GM23338 (cell line): ENCODE measurements at regions not wholly inside any gene's neighbourhood (a gene's known extent, or its start where the extent isn't known, plus 50 kb on each side); places are given as distances from the start of the nearest gene placed in this dataset.

Source experiments
- ATAC-seq: fragments of 200-7000 bp; cut with Tn5 transposase; 3 replicates; pipeline ENCODE4 v1.9.1; 2020
- DNase-seq: peaks from one replicate; pipeline ENCODE4 v3.0.0-alpha.2; 2015; ENCODE audit warnings: low spot score
- H2AFZ ChIP-seq: fragments of 200-600 bp; sonication (generic); 2 replicates; pipeline ENCODE4 v1.8.0; 2016; ENCODE audit warnings: antibody characterized with exemption, mild to moderate bottlenecking, moderate library complexity
- H3F3A ChIP-seq: fragments of 200-600 bp; sonication (generic); replicated peaks from 2 replicates; pipeline ENCODE4 v1.8.0; 2017; ENCODE audit warnings: antibody characterized with exemption, mixed run types, low read depth
- H3K27ac ChIP-seq: fragments of 200-600 bp; sonication (generic); 2 replicates; pipeline ENCODE4 v1.6.1; 2016; ENCODE audit warnings: low read depth
- H3K27me3 ChIP-seq: fragments of 200-600 bp; sonication (generic); 2 replicates; pipeline ENCODE4 v1.8.0; 2016; ENCODE audit warnings: mild to moderate bottlenecking, mixed run types, moderate library complexity; ENCODE audit not compliant: insufficient read depth
- H3K36me3 ChIP-seq: fragments of 200-600 bp; sonication (generic); 2 replicates; pipeline ENCODE4 v1.8.0; 2016; ENCODE audit warnings: mild to moderate bottlenecking; ENCODE audit not compliant: insufficient read depth
- H3K4me1 ChIP-seq: fragments of 200-600 bp; sonication (generic); 2 replicates; pipeline ENCODE4 v1.8.0; 2016; ENCODE audit warnings: mild to moderate bottlenecking, moderate library complexity; ENCODE audit not compliant: insufficient read depth
- H3K4me2 ChIP-seq: fragments of 200-600 bp; sonication (generic); 2 replicates; pipeline ENCODE4 v1.7.1; 2017; ENCODE audit warnings: mixed run types
- H3K4me3 ChIP-seq: fragments of 200-600 bp; sonication (generic); 2 replicates; pipeline ENCODE4 v1.6.1; 2016; ENCODE audit warnings: mixed run types
- H3K79me2 ChIP-seq: fragments of 200-600 bp; sonication (generic); replicated peaks from 2 replicates; pipeline ENCODE4 v1.8.0; 2017; ENCODE audit warnings: mild to moderate bottlenecking; ENCODE audit not compliant: insufficient read depth
- H3K9me2 ChIP-seq: fragments of 200-600 bp; sonication (generic); 2 replicates; pipeline ENCODE4 v1.8.0; 2017; ENCODE audit not compliant: insufficient read depth
- H4K20me1 ChIP-seq: fragments of 200-600 bp; sonication (generic); replicated peaks from 2 replicates; pipeline ENCODE4 v1.8.0; 2017; ENCODE audit warnings: mild to moderate bottlenecking; ENCODE audit not compliant: insufficient read depth
- H3K27ac Mint-ChIP-seq: 2 replicates; pipeline ENCODE4 v1.8.0; 2020; ENCODE audit warnings: inconsistent platforms, mild to moderate bottlenecking, moderate library complexity, mixed read lengths
- H3K27me3 Mint-ChIP-seq: 3 replicates; pipeline ENCODE4 v1.8.0; 2022; ENCODE audit warnings: low read depth, mild to moderate bottlenecking, moderate library complexity, mixed read lengths, inconsistent platforms; ENCODE audit not compliant: insufficient read depth, poor library complexity
- H3K36me3 Mint-ChIP-seq: 3 replicates; pipeline ENCODE4 v1.8.0; 2021; ENCODE audit warnings: low read depth, mild to moderate bottlenecking, inconsistent platforms, moderate library complexity, mixed read lengths
- H3K4me1 Mint-ChIP-seq: 3 replicates; pipeline ENCODE4 v1.8.0; 2020; ENCODE audit warnings: mild to moderate bottlenecking, inconsistent platforms, mixed read lengths
- H3K4me3 Mint-ChIP-seq: 3 replicates; pipeline ENCODE4 v1.8.0; 2021; ENCODE audit warnings: moderate library complexity, mild to moderate bottlenecking, inconsistent platforms, mixed read lengths
- H3K9me3 Mint-ChIP-seq: 3 replicates; pipeline ENCODE4 v1.8.0; 2020; ENCODE audit warnings: moderate library complexity, mild to moderate bottlenecking, inconsistent platforms, mixed read lengths
- CREB1 ChIP-seq: fragments of 250-450 bp; sonication (Bioruptor Pico); IDR thresholded peaks from 2 replicates; pipeline ENCODE4 v1.5.0; 2020; ENCODE audit warnings: low read depth, mild to moderate bottlenecking, moderate library complexity
- CTCF ChIP-seq, 2 experiments: fragments of 200-600 bp in 1 of 2; sonication (generic) in 1 of 2; conservative IDR thresholded peaks; 2 replicates each; pipeline versions ENCODE4 v1.5.1 to v1.6.1; 2016 to 2017; ENCODE audit warnings: antibody characterized with exemption in 2 of 2, low read depth in 2 of 2, mild to moderate bottlenecking in 2 of 2, moderate library complexity in 1 of 2
- ETS1 ChIP-seq: IDR thresholded peaks from 2 replicates; pipeline ENCODE4 v1.6.1; 2016; ENCODE audit warnings: antibody characterized with exemption
- EZH2 ChIP-seq: fragments of 200-600 bp; sonication (generic); IDR thresholded peaks from one replicate; pipeline ENCODE4 v1.8.0; 2017; ENCODE audit warnings: antibody characterized with exemption, mild to moderate bottlenecking, low read depth; ENCODE audit not compliant: unreplicated experiment
- EZH2phosphoT487 ChIP-seq: fragments of 200-600 bp; sonication (generic); IDR thresholded peaks from one replicate; pipeline ENCODE4 v1.8.1; 2018; ENCODE audit warnings: antibody characterized with exemption; ENCODE audit not compliant: unreplicated experiment
- JUNB ChIP-seq: IDR thresholded peaks from one replicate; pipeline ENCODE4 v1.6.1; 2016; ENCODE audit warnings: antibody characterized with exemption; ENCODE audit not compliant: unreplicated experiment
- NANOG ChIP-seq: IDR thresholded peaks from 2 replicates; pipeline ENCODE4 v1.6.1; 2016; ENCODE audit warnings: antibody characterized with exemption, borderline replicate concordance
- POLR2AphosphoS5 ChIP-seq: IDR thresholded peaks from 2 replicates; pipeline ENCODE4 v1.6.1; 2016; ENCODE audit warnings: antibody characterized with exemption, low read depth
- REST ChIP-seq: IDR thresholded peaks from one replicate; pipeline ENCODE4 v1.6.1; 2018; ENCODE audit warnings: antibody characterized with exemption; ENCODE audit not compliant: unreplicated experiment
- STAT1 ChIP-seq: IDR thresholded peaks from one replicate; pipeline ENCODE4 v1.6.1; 2016; ENCODE audit warnings: antibody characterized with exemption; ENCODE audit not compliant: unreplicated experiment
- ZNF114 ChIP-seq: fragments of 250-450 bp; sonication (Bioruptor Pico); IDR thresholded peaks from 2 replicates; pipeline ENCODE4 v1.5.0; 2020; ENCODE audit warnings: mild to moderate bottlenecking, moderate library complexity
- ZNF331 ChIP-seq: fragments of 250-450 bp; sonication (Bioruptor Pico); IDR thresholded peaks from 2 replicates; pipeline ENCODE4 v1.5.0; 2020; ENCODE audit warnings: low read depth, mild to moderate bottlenecking, moderate library complexity

GRCh38 chr6:84973606-84974005, 209.2 kb upstream of the TBX18 start:
- ATAC-seq, result no peak
- H3K27ac Mint-ChIP-seq, result no peak overlapping the region
- TF ChIP-seq CREB1 (CRISPR knock-in tag), result no peak
- no peak for TF ChIP-seq REST
- no peak for TF ChIP-seq NANOG
- no peak for TF ChIP-seq EZH2phosphoT487
- TF ChIP-seq STAT1, result no peak
- no peak for TF ChIP-seq ZNF331 (CRISPR knock-in tag)
- TF ChIP-seq JUNB, result no peak
- no peak for TF ChIP-seq POLR2AphosphoS5
- TF ChIP-seq ZNF114 (CRISPR knock-in tag), result no peak
- TF ChIP-seq EZH2, result no peak
- TF ChIP-seq CTCF (conservative IDR thresholded peaks at IDR 0.05; ENCODE audit: low read depth in 2 of 2), result no peak
- H3F3A ChIP-seq, result no peaks in the 10 kb centered on the region
- no peaks in the 10 kb centered on the region for H4K20me1 ChIP-seq
- H3K4me3 Mint-ChIP-seq, result no peak overlapping the region
- H3K4me1 ChIP-seq, result peaks cover 8% of the 10 kb centered on the region; the same call in 1 of the 2 replicates
- H3K79me2 ChIP-seq, result no peaks in the 10 kb centered on the region
- no peaks in the 10 kb centered on the region for H3K27me3 ChIP-seq
- H3K4me3 ChIP-seq, result no peak overlapping the region
- no peak overlapping the region for H3K4me2 ChIP-seq
- H2AFZ ChIP-seq, result no peak overlapping the region; the same call in 1 of the 2 replicates
- H3K9me3 Mint-ChIP-seq, result peaks cover 17% of the 10 kb centered on the region
- 0 out of 2 replicates have a peak, but pooled peaks cover 7% of the 10 kb centered on the region for H3K9me2 ChIP-seq
- no peaks in the 10 kb centered on the region for H3K36me3 ChIP-seq
- DNase-seq, result no peak
- H3K27ac ChIP-seq, result no peak overlapping the region
- no peaks in the 10 kb centered on the region for H3K27me3 Mint-ChIP-seq
- H3K4me1 Mint-ChIP-seq, result peaks cover 7% of the 10 kb centered on the region; the same call in 1 of the 3 replicates
- H3K36me3 Mint-ChIP-seq, result peaks cover 13% of the 10 kb centered on the region

GRCh38 chr6:84967965-84968364, 203.6 kb upstream of the TBX18 start:
- Mint-ChIP-seq H3K27me3 (peaks cover 3% of the 10 kb centered on the region), H3K27ac (no peak overlapping the region), H3K36me3 (peaks cover 28% of the 10 kb centered on the region), H3K9me3 (peaks cover 33% of the 10 kb centered on the region), H3K4me1 (no peaks in the 10 kb centered on the region), H3K4me3 (no peak overlapping the region)
- peak; percentile 35 for DNase-seq
- Histone ChIP-seq H3K27ac (no peak overlapping the region), H4K20me1 (no peaks in the 10 kb centered on the region), H3K27me3 (no peaks in the 10 kb centered on the region), H3K36me3 (peaks cover 7% of the 10 kb centered on the region), H2AFZ (no peak overlapping the region), H3K9me2 (no peaks in the 10 kb centered on the region), H3F3A (no peaks in the 10 kb centered on the region), H3K4me3 (no peak overlapping the region), H3K79me2 (no peaks in the 10 kb centered on the region), H3K4me2 (no peak overlapping the region), H3K4me1 (no peaks in the 10 kb centered on the region)
- ATAC-seq, result no peak
- TF ChIP-seq POLR2AphosphoS5 (no peak), NANOG (no peak), ETS1 (no peak)
